ENCODE measurements at regions not wholly inside any gene's neighbourhood (a gene's known extent, or its start where the extent isn't known, plus 50 kb on each side); places are given as distances from the start of the nearest gene placed in this dataset.

DNA sequence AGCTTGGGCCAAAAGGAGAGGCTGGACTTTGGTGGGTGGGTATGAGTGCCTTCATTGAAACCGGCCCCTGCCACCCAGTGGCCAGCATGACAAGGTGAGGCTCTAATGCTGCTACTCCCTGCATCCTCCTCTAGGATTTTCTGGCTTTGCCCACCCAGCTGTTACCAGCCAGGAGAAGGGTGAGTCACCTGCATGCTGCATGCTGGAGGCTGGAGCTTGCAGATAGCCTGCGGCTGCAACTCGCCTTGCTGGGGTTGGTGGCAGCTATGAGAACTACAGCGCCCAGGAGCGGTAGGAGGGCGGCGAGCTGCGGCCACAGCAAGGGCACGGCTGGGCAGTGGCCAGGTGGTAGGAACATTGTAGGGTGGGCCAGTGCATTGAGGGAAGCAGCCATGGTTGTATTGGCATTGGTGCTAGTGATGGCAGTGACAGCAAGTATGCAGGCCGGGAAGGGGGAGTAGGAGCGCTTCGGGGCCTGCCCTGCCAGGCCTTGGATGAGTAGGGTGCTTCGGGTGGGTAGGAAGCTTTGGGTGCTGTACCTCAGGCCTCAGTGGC is 75.4 kb upstream of the SLC35G4 start:
- TF ChIP-seq, protein P1, sequence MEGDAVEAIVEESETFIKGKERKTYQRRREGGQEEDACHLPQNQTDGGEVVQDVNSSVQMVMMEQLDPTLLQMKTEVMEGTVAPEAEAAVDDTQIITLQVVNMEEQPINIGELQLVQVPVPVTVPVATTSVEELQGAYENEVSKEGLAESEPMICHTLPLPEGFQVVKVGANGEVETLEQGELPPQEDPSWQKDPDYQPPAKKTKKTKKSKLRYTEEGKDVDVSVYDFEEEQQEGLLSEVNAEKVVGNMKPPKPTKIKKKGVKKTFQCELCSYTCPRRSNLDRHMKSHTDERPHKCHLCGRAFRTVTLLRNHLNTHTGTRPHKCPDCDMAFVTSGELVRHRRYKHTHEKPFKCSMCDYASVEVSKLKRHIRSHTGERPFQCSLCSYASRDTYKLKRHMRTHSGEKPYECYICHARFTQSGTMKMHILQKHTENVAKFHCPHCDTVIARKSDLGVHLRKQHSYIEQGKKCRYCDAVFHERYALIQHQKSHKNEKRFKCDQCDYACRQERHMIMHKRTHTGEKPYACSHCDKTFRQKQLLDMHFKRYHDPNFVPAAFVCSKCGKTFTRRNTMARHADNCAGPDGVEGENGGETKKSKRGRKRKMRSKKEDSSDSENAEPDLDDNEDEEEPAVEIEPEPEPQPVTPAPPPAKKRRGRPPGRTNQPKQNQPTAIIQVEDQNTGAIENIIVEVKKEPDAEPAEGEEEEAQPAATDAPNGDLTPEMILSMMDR (IDR thresholded peaks at IDR 0.05): no peak
- no peaks in the 10 kb centered on the region for H3K9me3 ChIP-seq
- no peaks in the 10 kb centered on the region for H3K36me3 ChIP-seq
- H3K27ac ChIP-seq: no peak overlapping the region
- H3K4me1 ChIP-seq (ENCODE audit: control insufficient read depth in 1 of 2, insufficient read depth in 1 of 2, low read depth in 1 of 2, low read length in 1 of 2): no peaks in the 10 kb centered on the region
- no peak overlapping the region for H3K4me3 ChIP-seq (ENCODE audit: low read depth in 1 of 2, low read length in 1 of 2)
- H3K27me3 ChIP-seq: no peaks in the 10 kb centered on the region

- Histone ChIP-seq H3K27me3 (no peaks in the 10 kb centered on the region), H3K27ac (no peak overlapping the region)
- TF ChIP-seq, protein P1 (IDR thresholded peaks at IDR 0.05): no peak
These were observed 75.9 kb upstream of the SLC35G4 start for GRCh38 chr18:11533513-11533890.

GRCh38 chr18:11532758-11533512 is 76.5 kb upstream of the SLC35G4 start:
- H3K4me1 ChIP-seq (ENCODE audit: control insufficient read depth in 1 of 2, insufficient read depth in 1 of 2, low read depth in 1 of 2, low read length in 1 of 2): no peaks in the 10 kb centered on the region
- H3K27ac ChIP-seq: no peak overlapping the region
- H3K9me3 ChIP-seq: no peaks in the 10 kb centered on the region
- no peaks in the 10 kb centered on the region for H3K27me3 ChIP-seq
- no peak overlapping the region for H3K4me3 ChIP-seq (ENCODE audit: low read depth in 1 of 2, low read length in 1 of 2)
- TF ChIP-seq, protein P1 (IDR thresholded peaks at IDR 0.05): no peak
- no peaks in the 10 kb centered on the region for H3K36me3 ChIP-seq

More at GRCh38 chr18:11533513-11533890, 75.9 kb upstream of the SLC35G4 start:
- H3K4me3 ChIP-seq (ENCODE audit: low read depth in 1 of 2, low read length in 1 of 2): no peak overlapping the region
- no peaks in the 10 kb centered on the region for H3K4me1 ChIP-seq (ENCODE audit: control insufficient read depth in 1 of 2, insufficient read depth in 1 of 2, low read depth in 1 of 2, low read length in 1 of 2)
- H3K9me3 ChIP-seq: no peaks in the 10 kb centered on the region
- H3K36me3 ChIP-seq: no peaks in the 10 kb centered on the region

- no peaks in the 10 kb centered on the region for H3K9me3 ChIP-seq
- TF ChIP-seq, protein P1 (IDR thresholded peaks at IDR 0.05): no peak
- no peaks in the 10 kb centered on the region for H3K36me3 ChIP-seq
- no peaks in the 10 kb centered on the region for H3K4me1 ChIP-seq (ENCODE audit: control insufficient read depth in 1 of 2, insufficient read depth in 1 of 2, low read depth in 1 of 2, low read length in 1 of 2)
- no peak overlapping the region for H3K27ac ChIP-seq
- H3K27me3 ChIP-seq: peaks cover 8% of the 10 kb centered on the region
- no peak overlapping the region for H3K4me3 ChIP-seq (ENCODE audit: low read depth in 1 of 2, low read length in 1 of 2)
These were observed 80.3 kb upstream of the SLC35G4 start for GRCh38 chr18:11529081-11529480.

- H3K36me3 ChIP-seq: no peaks in the 10 kb centered on the region
- TF ChIP-seq, protein P1 (IDR thresholded peaks at IDR 0.05): no peak
- no peaks in the 10 kb centered on the region for H3K9me3 ChIP-seq
- peaks cover 15% of the 10 kb centered on the region for H3K27me3 ChIP-seq
- no peak overlapping the region for H3K27ac ChIP-seq
- H3K4me1 ChIP-seq (ENCODE audit: control insufficient read depth in 1 of 2, insufficient read depth in 1 of 2, low read depth in 1 of 2, low read length in 1 of 2): no peaks in the 10 kb centered on the region
- H3K4me3 ChIP-seq (ENCODE audit: low read depth in 1 of 2, low read length in 1 of 2): no peak overlapping the region
These were observed 82.7 kb upstream of the SLC35G4 start for GRCh38 chr18:11526675-11527074.

Data from neutrophil (primary cell).